Lower leg skin (tissue), 4 donors: ENCODE measurements at regions not wholly inside any gene's neighbourhood (a gene's known extent, or its start where the extent isn't known, plus 50 kb on each side); places are given as distances from the start of the nearest gene placed in this dataset.

Experiments used
- DNase-seq, 2 donors: peaks; one replicate each; pipeline ENCODE4 v3.0.0-alpha.2; 2019; ENCODE audit warnings: low spot score in 2 of 2
- H3K4me3 ChIP-seq: fragments of 200-600 bp; sonication (generic); 2 replicates; pipeline ENCODE4 v1.5.1; 2017; ENCODE audit warnings: mild to moderate bottlenecking, low read depth; ENCODE audit not compliant: poor library complexity, severe bottlenecking
- CTCF ChIP-seq, 3 donors: fragments of 450-650 bp; IDR thresholded peaks; one replicate each; pipeline ENCODE4 v1.5.1; 2016; ENCODE audit warnings: antibody characterized with exemption in 3 of 3, mild to moderate bottlenecking in 3 of 3, moderate library complexity in 2 of 3
- POLR2A ChIP-seq, 2 donors: fragments of 450-650 bp; IDR thresholded peaks; one replicate each; pipeline ENCODE4 v1.6.1; 2016 to 2017; ENCODE audit warnings: antibody characterized with exemption in 2 of 2, mild to moderate bottlenecking in 1 of 2, moderate library complexity in 1 of 2
- WGBS, 2 donors: methylation state at CpG; one replicate each; pipeline ENCODE4 v1.1.5; 2018; 5-methylcytosine and 5-hydroxymethylcytosine counted together
- intact Hi-C: fragments of 100-400 bp; cut with DNase I; formaldehyde crosslinking; loops from one replicate; pipeline ENCODE4 v1.15.0; 2023; ENCODE audit warnings: low total_unique reads

- WGBS, 2 donors = 79 to 82% methylated on average over 2 of the region's 2 CpGs
- TF ChIP-seq CTCF (IDR thresholded peaks at IDR 0.05) (no peak), POLR2A (IDR thresholded peaks at IDR 0.05) (no peak)
- no peak overlapping the region for H3K4me3 ChIP-seq
- intact Hi-C loops = no loop called here
- DNase-seq = no peak
Observed at GRCh38 chr10:90269699-90270098, 568.3 kb downstream of the KIF20B start.

DNA sequence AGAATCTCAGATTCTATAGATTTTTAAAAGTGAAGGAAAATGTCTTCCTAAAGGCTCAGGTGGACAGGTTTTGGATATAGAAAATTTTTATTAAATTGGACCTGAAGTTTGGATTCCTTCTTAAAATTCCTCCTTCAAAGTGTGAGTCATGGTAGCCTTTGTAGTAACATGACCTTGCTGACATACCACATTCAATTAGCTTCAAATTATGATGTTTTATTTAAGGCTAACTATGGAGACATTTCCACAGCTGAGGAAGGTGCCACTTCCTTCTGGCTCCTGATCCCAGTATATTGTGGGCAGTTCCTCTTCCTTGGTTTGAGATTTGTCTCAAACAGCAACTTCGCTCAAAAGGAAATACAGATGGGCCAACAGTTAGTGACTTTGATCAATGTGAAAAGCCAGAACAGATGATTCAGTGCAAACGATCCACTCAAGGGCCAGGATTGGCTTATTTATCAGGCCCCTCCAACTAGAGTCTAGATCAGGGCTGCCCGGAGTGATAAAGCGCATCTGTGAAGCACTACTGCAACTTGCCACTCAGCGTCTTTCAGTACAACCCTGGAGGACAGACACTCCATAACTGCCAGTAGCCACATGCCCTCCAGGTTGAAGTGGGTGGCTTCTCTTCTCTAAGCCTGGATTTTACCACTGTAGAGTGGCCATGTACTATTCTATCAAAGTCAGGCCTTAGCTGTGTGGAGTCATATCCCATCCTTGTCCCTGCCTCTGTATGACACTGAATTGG is 573.5 kb downstream of the KIF20B start:
- no peak for DNase-seq
- intact Hi-C loops = no loop called here
- H3K4me3 ChIP-seq = no peak overlapping the region
- TF ChIP-seq POLR2A (IDR thresholded peaks at IDR 0.05) (no peak), CTCF (IDR thresholded peaks at IDR 0.05) (no peak)
- 76% methylated on average over 5 of the region's 5 CpGs for WGBS, 2 donors

DNA sequence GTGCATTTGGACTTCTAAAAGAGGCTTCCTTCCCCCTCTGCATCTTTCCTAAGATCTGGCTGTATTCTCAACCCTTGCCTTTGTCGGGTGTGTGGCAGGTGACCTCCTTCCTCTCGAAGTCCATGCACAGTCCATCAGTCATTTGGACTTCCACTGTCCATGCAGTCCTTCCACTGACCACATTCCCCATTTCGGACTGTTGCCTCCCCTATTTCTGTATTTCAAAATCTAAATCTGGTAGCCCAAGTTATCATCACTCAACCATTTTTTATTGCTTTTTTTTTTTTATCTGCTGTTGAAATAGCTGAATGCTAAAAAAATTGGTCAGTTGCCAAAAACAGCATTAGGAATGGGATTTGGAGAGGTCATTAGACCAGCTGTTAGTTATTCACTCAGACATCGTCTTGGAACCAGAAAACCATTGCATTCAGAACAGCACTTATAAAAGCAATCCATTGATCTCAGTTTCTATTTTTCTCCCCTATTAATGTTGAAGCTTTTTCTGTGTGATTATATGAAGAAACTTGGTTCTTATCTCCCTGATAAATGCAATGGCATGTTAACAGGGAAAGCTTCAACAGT is 575.6 kb downstream of the KIF20B start:
- TF ChIP-seq POLR2A (IDR thresholded peaks at IDR 0.05) (no peak), CTCF (IDR thresholded peaks at IDR 0.05) (no peak)
- DNase-seq = no peak
- H3K4me3 ChIP-seq = no peak overlapping the region
- intact Hi-C loops = no loop called here
- WGBS, 2 donors = 73 to 74% methylated on average over 4 of the region's 4 CpGs

GRCh38 chr10:90286406-90286805 is 571.4 kb downstream of the HTR7 start:
- DNase-seq = no peak
- intact Hi-C loops = no loop called here
- TF ChIP-seq POLR2A (IDR thresholded peaks at IDR 0.05) (no peak), CTCF (IDR thresholded peaks at IDR 0.05) (no peak)
- no peak overlapping the region for H3K4me3 ChIP-seq
- whole genome bisulfite sequencing, 2 donors = 83 to 85% methylated on average over 2 of the region's 2 CpGs

- TF ChIP-seq POLR2A (IDR thresholded peaks at IDR 0.05) (no peak), CTCF (IDR thresholded peaks at IDR 0.05) (no peak)
- 88 to 90% methylated on average over 1 of the region's 1 CpG for WGBS, 2 donors
- H3K4me3 ChIP-seq = no peak overlapping the region
- DNase-seq = no peak
- intact Hi-C loops = no loop called here
Observed at GRCh38 chr10:90286941-90287340, 570.9 kb downstream of the HTR7 start.
